Epithelial cell of esophagus (primary cell): ENCODE measurements at regions not wholly inside any gene's neighbourhood (a gene's known extent, or its start where the extent isn't known, plus 50 kb on each side); places are given as distances from the start of the nearest gene placed in this dataset.

ENCODE experiments used
- DNase-seq: peaks from one replicate; pipeline ENCODE4 v3.0.0; 2010; ENCODE audit warnings: low read depth
- H3K4me3 ChIP-seq: 2 replicates; pipeline ENCODE4 v1.5.1; 2011; ENCODE audit warnings: mild to moderate bottlenecking, low read length, control low read depth
- TF ChIP-seq, protein P1 (sequence below): IDR thresholded peaks from 2 replicates; pipeline ENCODE4 v1.5.1; 2011; ENCODE audit warnings: low read depth, mild to moderate bottlenecking, low read length, control low read depth, inconsistent platforms; ENCODE audit not compliant: insufficient read depth; ENCODE audit errors: missing control alignments

DNA sequence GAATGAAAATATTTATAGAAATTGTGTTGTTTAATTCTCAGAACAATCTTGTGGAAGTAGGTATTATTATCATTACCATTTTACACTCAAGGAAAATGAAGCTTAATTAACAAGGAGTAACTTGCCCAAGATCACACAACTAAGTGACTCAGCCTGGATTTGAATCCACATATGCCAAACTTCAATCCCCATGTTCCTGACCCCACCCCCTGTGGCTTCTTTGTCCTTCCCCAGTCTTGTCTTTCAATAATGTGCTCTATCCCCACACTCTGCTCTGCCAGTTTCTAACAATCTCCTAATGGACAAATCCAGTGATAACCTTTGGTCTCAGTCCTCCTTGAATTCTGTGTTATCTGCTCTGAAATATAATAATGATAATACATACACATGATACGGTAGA, 355.2 kb downstream of the BMP4 start:
- TF ChIP-seq, protein P1, sequence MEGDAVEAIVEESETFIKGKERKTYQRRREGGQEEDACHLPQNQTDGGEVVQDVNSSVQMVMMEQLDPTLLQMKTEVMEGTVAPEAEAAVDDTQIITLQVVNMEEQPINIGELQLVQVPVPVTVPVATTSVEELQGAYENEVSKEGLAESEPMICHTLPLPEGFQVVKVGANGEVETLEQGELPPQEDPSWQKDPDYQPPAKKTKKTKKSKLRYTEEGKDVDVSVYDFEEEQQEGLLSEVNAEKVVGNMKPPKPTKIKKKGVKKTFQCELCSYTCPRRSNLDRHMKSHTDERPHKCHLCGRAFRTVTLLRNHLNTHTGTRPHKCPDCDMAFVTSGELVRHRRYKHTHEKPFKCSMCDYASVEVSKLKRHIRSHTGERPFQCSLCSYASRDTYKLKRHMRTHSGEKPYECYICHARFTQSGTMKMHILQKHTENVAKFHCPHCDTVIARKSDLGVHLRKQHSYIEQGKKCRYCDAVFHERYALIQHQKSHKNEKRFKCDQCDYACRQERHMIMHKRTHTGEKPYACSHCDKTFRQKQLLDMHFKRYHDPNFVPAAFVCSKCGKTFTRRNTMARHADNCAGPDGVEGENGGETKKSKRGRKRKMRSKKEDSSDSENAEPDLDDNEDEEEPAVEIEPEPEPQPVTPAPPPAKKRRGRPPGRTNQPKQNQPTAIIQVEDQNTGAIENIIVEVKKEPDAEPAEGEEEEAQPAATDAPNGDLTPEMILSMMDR: no peak
- no peak overlapping the region for H3K4me3 ChIP-seq
- peak; percentile 26 for DNase-seq

DNA sequence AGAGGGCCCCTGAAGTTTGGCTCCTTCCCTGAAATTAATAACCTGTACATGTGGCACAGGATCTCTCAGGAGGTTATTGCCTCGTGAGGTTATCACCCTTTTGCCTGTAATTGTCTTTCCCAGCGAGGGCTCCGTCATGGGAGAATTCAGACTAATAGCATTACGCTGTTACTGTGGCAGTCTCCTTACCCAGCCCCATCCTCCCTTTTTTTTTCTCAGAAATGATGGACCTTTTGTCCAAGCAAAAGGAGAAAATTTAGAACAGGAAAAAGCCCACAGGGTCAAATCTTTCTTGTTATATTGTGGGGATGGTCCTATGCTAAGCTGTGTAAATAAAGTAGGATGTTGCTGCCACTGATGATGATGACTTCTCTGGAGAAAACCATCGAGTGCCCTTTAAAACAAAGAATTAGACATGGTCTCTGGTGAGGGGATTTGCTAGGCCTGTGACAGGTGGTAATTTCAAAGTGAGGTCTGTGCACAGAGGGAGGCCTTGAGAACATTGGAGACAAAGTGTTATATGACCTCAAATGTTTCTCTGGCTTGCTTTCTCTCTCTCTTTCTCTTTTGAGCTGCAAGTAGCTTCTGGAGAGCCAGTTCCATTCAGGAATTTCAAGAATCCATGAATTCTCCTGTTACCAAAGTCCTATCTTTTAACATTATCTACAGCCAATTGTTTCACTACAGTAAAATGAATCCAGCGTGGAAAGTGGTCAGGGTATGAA, 357.2 kb downstream of the BMP4 start:
- H3K4me3 ChIP-seq: no peak overlapping the region

DNA sequence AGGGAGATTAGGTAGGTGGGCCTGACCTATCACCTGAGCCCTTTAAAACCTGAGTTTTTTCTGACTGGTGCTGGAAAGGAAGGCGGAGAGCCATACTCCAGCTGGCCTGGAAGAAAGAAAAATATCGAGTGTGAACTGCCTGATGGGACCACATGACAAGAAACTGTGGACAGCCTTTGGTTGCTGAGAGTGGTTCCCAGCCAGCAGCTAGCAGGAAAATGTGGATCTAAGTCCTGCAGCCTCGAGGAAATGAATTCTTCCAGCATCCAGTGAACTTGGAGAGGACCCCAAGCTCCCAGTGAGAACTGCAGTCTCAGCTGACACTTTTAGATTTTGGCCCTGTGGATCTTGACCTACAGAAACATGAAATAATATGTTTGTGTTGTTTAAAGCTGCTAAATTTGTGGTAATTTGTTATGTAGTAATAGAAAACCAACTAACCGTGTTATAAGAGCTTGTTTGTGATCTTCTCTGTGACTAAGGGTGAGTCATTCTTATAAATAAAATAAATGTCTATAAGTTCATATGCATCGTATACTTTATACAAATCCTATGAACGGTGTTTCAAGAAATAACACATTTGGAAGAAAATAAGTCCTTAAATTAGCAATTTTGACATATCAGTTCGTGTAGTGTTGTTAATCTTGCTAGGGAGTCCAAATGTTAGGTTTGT, 359.6 kb downstream of the BMP4 start:
- TF ChIP-seq, protein P1: no peak
- H3K4me3 ChIP-seq: no peak overlapping the region
- DNase-seq: peak; percentile 34

More for the DNA sequence above, 357.2 kb downstream of the BMP4 start:
- no peak for DNase-seq
- TF ChIP-seq, protein P1: no peak

DNA sequence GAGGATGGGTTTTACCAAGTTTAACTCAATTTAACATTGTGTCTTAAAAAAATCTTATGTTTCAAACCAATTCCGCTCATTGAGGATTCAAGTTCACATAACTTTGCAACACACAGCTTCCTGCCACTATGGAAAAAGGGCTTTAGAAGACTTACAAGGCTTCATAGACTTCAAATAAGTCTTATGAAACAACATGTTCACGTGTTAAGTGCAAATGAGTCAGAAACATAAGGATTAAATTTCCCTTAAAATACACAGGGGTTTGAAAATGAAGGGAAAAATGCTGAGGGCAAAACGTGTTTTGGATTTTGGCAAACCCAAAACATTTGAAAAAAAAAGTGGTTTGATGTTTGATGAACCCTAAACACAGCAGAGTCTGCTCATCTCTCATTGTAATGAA, 364.8 kb downstream of the BMP4 start:
- no peak overlapping the region for H3K4me3 ChIP-seq
- DNase-seq: peak; percentile 6
- TF ChIP-seq, protein P1: no peak

DNA sequence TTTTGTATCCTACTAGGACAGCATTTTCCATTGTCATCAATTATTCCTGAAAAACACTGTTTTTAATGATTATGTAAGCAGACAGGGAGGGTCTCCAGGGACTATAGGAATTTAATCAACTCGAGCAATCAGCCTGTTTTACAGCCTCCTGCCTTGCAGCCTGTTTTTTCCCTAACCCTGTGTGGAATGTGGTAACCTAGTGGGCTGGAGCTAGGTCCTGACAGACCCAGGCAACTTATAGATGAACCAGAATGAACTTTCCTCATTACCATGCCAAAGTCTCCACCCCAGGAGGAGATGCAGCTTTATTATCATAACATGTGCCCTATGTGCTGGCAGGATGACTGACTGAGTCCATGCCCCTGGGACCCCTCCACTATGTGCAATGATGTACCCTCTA, 375.1 kb downstream of the BMP4 start:
- no peak overlapping the region for H3K4me3 ChIP-seq
- no peak for DNase-seq
- TF ChIP-seq, protein P1: no peak

DNA sequence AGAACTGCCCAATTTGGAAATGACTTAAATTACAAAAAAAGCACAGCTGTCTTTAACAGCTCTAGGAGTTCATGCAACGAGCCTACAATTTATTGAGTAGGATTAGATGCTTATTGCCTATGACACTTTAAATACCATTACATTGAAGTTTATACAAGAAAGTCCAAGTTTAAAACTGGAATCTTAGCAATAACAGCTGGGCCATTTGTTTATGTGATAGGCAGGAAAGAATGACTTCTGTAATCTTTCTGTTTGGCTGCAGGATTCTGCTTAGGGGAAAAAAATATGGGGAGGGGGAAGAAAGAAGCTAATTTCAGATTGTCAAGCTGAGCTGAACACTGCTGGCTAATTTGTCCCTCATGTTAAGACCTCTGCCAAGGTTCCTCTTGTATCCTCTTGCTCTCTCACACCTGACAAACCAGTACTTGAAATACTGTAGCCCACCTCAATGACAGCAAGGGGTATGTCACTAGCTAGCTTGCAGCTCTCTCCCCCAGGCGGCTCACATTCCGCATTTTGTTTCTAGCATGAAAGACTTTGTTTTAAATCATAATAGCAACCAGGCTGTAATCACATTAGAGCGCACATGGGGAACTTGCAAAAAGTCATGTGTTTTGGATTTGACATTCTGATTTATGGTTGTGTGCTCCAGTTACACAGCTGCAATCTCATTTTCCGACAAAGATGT, 384.8 kb downstream of the BMP4 start:
- H3K4me3 ChIP-seq: no peak overlapping the region
- TF ChIP-seq, protein P1: no peak
- no peak for DNase-seq
